GM18519 (cell line): ENCODE measurements at regions not wholly inside any gene's neighbourhood (a gene's known extent, or its start where the extent isn't known, plus 50 kb on each side); places are given as distances from the start of the nearest gene placed in this dataset.
"Not testable (repeated sequence)": the region's sequence is repeated elsewhere in the genome, so short reads cannot be mapped to it uniquely, and the experiment has no call there.

ENCODE experiments used
- ATAC-seq: cut with Tn5 transposase; IDR thresholded peaks from one replicate; pipeline ENCODE4 v1.9.1; 2021; ENCODE audit warnings: mild to moderate bottlenecking, moderate library complexity; ENCODE audit not compliant: unreplicated experiment, low FRiP score

- not testable (repeated sequence) for ATAC-seq
Observed at GRCh38 chr12:131229079-131229425, 275.3 kb downstream of the ADGRD1 start.

DNA sequence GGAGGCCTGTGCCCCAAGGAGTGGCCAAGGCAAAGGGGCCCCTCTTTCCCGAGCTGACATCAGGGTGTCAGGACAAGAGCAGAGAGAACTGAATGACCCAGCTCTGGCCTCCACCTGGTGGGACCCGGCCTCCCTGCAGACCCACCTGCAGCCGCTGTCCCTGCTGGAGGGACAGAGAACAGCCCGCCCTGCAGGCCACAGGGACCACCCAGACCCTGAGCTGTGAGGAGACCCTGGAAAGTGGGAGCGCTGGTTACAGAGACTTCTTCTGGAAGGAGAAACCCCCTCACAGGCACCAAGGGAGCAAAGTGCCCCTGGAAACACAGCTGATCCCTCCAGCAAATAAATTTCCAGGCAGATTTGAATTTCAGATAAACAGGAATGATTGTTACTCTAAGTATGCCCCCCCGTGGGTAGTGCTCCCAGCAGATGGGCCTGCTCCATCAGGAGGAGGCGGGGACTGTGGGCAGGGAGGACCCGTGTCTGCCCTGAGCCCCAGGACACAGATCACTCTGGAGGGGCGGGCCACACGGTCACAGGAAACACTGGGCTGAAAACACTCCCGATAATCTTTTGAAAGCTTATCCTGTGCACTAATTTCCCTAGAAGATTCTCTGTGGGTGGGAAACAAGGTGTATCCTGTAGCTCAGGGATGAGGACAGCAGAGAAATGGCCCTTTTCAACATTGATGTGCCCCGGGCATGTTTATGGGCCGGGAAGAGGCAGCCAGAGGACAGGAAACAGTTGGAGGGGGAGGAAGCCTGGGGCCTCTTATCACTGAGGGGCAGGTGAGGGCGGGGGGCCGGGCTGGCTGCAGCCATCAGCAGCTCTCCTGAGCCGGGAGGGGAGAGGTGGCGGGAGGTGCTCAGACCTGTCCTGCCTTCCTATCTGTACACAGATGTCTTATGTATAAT lies 276.0 kb downstream of the ADGRD1 start:
- ATAC-seq = no peak

GRCh38 chr12:131230340-131231031 lies 276.8 kb downstream of the ADGRD1 start:
- ATAC-seq = no peak

- ATAC-seq = no peak
Observed at GRCh38 chr12:131231032-131231980, 277.6 kb downstream of the ADGRD1 start.

- ATAC-seq = no peak
Observed at GRCh38 chr12:131232036-131232435, 278.3 kb downstream of the ADGRD1 start.

GRCh38 chr12:131232872-131233271 lies 279.2 kb downstream of the ADGRD1 start:
- not testable (repeated sequence) for ATAC-seq

DNA sequence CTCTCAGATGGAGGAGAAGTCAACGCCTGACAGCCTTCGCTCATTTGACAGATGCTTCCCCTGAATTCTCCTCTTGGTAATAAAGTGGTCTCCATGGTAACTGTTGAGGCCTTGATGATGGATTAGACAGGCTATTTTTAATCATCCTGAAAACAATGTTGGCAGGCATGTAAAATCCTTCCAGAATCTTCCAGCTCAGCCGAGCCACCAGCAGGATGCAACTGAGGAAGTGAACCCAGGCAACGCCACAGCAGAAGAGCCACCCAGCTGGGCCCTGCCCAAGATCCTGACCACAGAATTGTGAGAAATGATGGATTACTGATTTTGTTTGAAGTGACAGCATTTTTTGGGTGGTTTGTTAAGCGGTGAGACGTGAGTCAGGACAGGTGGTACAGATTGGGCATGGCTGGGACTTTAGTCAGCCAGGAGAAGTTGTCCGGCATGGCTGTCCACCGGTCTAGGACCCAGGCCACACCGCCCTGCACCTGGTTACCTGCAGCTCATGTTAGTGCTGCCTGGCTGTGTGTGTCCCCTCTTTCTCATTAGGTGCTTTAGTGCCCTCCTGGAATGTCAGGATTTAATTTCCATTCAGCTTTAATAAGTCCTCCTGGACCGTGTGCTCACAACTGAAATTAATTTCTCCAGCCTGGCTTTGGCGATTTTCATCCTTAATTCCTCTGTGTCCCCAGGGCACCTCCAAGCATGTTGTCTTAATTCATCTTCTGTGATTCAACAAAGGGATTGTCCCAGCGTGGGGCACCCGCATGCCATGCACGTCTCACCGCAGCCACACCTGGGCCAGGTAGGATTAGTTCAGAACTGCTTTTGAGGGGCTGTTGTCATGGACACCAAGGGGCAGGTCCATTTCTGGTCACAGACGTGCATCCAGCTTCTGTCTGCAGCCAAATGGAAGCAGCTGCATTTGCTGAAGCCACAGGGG lies 280.4 kb downstream of the ADGRD1 start:
- ATAC-seq = not testable (repeated sequence)

DNA sequence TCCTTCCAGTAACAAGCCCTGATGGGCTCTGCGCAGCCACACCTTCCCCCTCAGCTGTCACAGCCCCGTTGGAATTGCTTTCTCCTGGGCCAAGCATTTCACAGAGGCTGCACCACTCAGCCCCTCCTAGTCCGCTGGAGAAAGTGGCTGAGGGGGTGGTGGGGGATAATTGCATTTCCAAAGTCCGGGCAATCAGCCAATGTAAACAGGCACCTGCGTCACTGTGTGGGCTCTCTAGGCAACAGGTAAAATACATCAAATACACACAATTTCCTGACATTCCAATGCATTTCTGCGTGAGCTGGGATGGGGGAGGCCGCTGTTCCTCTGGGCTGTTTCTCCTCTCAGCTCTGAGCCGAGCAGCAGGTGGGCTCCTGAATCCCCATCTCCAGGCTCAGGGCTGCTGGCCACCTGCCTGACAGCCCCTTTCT lies 281.1 kb downstream of the ADGRD1 start:
- not testable (repeated sequence) for ATAC-seq

DNA sequence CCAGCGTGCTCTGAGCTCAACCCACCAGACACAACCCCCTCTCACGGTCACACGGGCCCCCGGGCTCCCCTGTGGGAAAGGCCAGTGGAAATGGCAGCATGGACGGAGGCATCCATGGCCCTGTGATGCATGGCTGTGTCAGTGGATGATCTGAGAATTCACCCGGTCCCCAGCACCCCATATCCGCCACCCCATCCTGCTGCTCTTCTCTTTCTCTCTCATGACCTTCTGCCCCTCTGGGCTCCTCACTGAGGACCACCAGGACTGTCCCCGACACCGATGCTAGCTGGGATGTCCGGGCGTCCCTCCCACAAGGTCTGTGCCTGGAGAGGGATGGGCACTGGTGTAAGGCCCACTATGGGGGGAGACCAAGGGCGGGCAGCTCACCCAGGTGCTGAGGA lies 282.2 kb downstream of the ADGRD1 start:
- no peak for ATAC-seq

DNA sequence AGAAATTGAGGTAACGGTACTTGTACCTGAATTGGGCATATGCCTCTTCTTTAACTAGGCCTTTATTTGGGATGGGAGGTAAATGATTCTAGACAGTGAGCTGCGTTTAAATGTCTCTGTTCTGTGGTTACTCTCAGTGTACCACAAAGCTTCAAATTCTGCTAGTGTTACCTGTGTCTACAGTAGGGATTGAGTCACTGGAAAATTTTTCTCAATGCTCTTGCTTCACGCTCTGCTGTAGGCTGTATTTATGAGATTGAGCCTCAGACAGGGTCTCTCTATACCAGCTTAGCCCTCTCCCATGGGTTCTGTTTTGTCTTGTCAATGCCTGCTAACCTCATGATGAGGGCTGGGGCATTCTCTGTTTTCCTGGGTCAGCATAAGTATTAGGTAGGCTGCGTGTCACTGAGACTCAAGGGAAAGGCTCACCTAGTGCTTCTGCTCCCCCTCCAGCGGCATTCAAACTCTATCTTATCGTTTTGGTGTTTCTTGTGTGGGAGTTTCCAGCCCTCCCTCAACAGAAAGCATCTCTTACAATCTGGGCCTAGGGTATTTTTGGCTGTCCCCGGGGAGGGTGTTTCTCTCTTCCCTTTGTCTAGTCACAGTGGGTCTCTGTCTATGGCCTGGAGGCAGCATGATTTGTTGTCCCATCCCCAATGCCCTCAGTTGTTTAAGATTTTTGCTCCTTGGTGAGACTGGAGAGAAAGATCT lies 285.8 kb downstream of the ADGRD1 start:
- no peak for ATAC-seq

- ATAC-seq = no peak
Observed at GRCh38 chr12:131241517-131241916, 287.8 kb downstream of the ADGRD1 start.

GRCh38 chr12:131242741-131243496 lies 289.2 kb downstream of the ADGRD1 start:
- ATAC-seq = no peak

DNA sequence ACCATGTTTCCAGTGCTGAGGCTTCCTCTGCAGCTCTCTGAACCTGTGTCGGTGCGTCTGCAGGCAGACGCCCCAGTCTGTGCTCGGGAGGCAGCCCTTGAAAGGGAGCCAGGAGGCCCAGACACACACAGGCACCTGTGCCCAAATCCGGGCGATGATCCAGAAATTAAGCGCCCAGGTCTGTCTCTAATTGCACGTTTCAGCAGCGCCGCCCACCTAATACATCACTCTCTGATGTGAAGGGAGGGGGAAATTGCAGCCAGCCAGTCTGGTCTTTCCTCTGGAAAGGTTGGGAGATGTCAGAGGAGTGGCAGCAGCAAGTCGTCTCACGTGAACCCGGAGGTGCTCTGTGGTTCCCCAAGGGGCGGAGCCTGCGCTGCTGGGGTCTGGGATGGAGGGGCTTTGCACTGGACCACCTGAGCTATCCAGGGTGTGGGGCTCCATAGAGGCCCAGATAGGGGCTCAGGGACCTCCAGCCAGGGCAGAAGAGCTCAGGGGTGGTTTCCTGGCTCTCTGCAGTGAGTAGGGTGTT lies 290.5 kb downstream of the ADGRD1 start:
- ATAC-seq = not testable (repeated sequence)

GRCh38 chr12:131245161-131245560 lies 291.5 kb downstream of the ADGRD1 start:
- not testable (repeated sequence) for ATAC-seq

- no peak for ATAC-seq
Observed at GRCh38 chr12:131245564-131246355, 292.1 kb downstream of the ADGRD1 start.

GRCh38 chr12:131247026-131247725 lies 293.5 kb downstream of the ADGRD1 start:
- not testable (repeated sequence) for ATAC-seq
